HCT116 (cell line): ENCODE measurements at regions not wholly inside any gene's neighbourhood (a gene's known extent, or its start where the extent isn't known, plus 50 kb on each side); places are given as distances from the start of the nearest gene placed in this dataset.

Source experiments
- EZH2 ChIP-seq: fragments of 200-600 bp; sonication (generic); IDR thresholded peaks from 2 replicates; pipeline ENCODE4 v1.6.1; 2017; ENCODE audit warnings: antibody characterized with exemption, mixed run types
- EZH2phosphoT487 ChIP-seq: fragments of 200-600 bp; IDR thresholded peaks from 2 replicates; pipeline ENCODE4 v1.6.1; 2018; ENCODE audit warnings: antibody characterized with exemption, borderline replicate concordance
- POLR2AphosphoS5 ChIP-seq: IDR thresholded peaks from 2 replicates; pipeline ENCODE4 v1.6.1; 2011; ENCODE audit warnings: mild to moderate bottlenecking, low read depth, low read length, moderate library complexity
- RAD21 ChIP-seq: IDR thresholded peaks from 2 replicates; pipeline ENCODE4 v1.6.1; 2012; ENCODE audit warnings: low read depth, mild to moderate bottlenecking
- SP1 ChIP-seq: IDR thresholded peaks from 2 replicates; pipeline ENCODE4 v1.6.1; 2012; ENCODE audit warnings: low read depth
- ZNF274 ChIP-seq: fragments of 200-500 bp; sonication (Bioruptor generic); IDR thresholded peaks from 2 replicates; pipeline ENCODE4 v1.6.1; 2014; ENCODE audit warnings: mild to moderate bottlenecking, low read depth, low read length, inconsistent platforms
- TF ChIP-seq, protein P1 (sequence below), 3 experiments: fragments of 200-600 bp in 1 of 3; sonication (generic) in 1 of 3; IDR thresholded peaks in 2 of 3; conservative IDR thresholded peaks in 1 of 3; 2 replicates each; pipeline ENCODE4 v1.5.1; 2012 to 2017; ENCODE audit warnings: low read depth in 2 of 3, low read length in 2 of 3, antibody characterized with exemption in 1 of 3, borderline replicate concordance in 1 of 3, control low read depth in 1 of 3, mild to moderate bottlenecking in 1 of 3, mixed read lengths in 1 of 3, mixed run types in 1 of 3, moderate library complexity in 1 of 3; ENCODE audit not compliant: insufficient read depth in 1 of 3
- TF ChIP-seq, protein P2 (sequence below): IDR thresholded peaks from 2 replicates; pipeline ENCODE4 v1.6.1; 2012; ENCODE audit warnings: low read depth
- TF ChIP-seq, protein P3 (sequence below): IDR thresholded peaks from 2 replicates; pipeline ENCODE4 v1.6.1; 2011; ENCODE audit warnings: mild to moderate bottlenecking, low read length, moderate library complexity; ENCODE audit not compliant: insufficient replicate concordance; ENCODE audit errors: extremely low read depth

DNA sequence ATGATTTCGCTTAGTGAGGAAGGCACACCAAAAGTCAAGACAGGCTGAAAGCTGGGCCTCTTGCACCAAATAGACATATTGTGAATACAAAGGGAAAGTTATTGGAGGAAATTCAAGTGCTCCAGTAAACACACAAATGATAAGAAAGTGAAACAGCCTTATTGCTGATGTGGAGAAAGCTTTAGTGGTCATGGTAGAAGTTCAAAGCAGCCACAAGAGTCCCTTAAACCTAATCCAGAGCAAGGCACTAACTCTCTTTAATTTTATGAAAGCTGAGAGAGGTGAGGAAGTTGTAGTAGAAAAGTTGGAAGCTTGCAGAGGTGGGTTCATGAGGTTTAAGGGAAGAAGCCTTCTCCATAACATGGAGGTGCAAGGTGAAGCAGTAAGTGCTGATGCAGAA lies 988.3 kb downstream of the VRK1 start:
- TF ChIP-seq, protein P1, sequence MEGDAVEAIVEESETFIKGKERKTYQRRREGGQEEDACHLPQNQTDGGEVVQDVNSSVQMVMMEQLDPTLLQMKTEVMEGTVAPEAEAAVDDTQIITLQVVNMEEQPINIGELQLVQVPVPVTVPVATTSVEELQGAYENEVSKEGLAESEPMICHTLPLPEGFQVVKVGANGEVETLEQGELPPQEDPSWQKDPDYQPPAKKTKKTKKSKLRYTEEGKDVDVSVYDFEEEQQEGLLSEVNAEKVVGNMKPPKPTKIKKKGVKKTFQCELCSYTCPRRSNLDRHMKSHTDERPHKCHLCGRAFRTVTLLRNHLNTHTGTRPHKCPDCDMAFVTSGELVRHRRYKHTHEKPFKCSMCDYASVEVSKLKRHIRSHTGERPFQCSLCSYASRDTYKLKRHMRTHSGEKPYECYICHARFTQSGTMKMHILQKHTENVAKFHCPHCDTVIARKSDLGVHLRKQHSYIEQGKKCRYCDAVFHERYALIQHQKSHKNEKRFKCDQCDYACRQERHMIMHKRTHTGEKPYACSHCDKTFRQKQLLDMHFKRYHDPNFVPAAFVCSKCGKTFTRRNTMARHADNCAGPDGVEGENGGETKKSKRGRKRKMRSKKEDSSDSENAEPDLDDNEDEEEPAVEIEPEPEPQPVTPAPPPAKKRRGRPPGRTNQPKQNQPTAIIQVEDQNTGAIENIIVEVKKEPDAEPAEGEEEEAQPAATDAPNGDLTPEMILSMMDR (IDR thresholded peaks at IDR 0.05 in 2 of 3, conservative IDR thresholded peaks at IDR 0.05 in 1 of 3; ENCODE audit: borderline replicate concordance in 1 of 3, insufficient read depth in 1 of 3, low read depth in 2 of 3, low read length in 2 of 3): no peak
- no peak for TF ChIP-seq SP1
- no peak for TF ChIP-seq POLR2AphosphoS5
- TF ChIP-seq ZNF274: no peak
- TF ChIP-seq EZH2: no peak
- TF ChIP-seq EZH2phosphoT487: no peak
- no peak for TF ChIP-seq RAD21
- TF ChIP-seq, protein P2, sequence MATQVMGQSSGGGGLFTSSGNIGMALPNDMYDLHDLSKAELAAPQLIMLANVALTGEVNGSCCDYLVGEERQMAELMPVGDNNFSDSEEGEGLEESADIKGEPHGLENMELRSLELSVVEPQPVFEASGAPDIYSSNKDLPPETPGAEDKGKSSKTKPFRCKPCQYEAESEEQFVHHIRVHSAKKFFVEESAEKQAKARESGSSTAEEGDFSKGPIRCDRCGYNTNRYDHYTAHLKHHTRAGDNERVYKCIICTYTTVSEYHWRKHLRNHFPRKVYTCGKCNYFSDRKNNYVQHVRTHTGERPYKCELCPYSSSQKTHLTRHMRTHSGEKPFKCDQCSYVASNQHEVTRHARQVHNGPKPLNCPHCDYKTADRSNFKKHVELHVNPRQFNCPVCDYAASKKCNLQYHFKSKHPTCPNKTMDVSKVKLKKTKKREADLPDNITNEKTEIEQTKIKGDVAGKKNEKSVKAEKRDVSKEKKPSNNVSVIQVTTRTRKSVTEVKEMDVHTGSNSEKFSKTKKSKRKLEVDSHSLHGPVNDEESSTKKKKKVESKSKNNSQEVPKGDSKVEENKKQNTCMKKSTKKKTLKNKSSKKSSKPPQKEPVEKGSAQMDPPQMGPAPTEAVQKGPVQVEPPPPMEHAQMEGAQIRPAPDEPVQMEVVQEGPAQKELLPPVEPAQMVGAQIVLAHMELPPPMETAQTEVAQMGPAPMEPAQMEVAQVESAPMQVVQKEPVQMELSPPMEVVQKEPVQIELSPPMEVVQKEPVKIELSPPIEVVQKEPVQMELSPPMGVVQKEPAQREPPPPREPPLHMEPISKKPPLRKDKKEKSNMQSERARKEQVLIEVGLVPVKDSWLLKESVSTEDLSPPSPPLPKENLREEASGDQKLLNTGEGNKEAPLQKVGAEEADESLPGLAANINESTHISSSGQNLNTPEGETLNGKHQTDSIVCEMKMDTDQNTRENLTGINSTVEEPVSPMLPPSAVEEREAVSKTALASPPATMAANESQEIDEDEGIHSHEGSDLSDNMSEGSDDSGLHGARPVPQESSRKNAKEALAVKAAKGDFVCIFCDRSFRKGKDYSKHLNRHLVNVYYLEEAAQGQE: no peak
- TF ChIP-seq, protein P3, sequence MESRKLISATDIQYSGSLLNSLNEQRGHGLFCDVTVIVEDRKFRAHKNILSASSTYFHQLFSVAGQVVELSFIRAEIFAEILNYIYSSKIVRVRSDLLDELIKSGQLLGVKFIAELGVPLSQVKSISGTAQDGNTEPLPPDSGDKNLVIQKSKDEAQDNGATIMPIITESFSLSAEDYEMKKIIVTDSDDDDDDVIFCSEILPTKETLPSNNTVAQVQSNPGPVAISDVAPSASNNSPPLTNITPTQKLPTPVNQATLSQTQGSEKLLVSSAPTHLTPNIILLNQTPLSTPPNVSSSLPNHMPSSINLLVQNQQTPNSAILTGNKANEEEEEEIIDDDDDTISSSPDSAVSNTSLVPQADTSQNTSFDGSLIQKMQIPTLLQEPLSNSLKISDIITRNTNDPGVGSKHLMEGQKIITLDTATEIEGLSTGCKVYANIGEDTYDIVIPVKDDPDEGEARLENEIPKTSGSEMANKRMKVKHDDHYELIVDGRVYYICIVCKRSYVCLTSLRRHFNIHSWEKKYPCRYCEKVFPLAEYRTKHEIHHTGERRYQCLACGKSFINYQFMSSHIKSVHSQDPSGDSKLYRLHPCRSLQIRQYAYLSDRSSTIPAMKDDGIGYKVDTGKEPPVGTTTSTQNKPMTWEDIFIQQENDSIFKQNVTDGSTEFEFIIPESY: no peak
